ENCODE measurements at regions not wholly inside any gene's neighbourhood (a gene's known extent, or its start where the extent isn't known, plus 50 kb on each side); places are given as distances from the start of the nearest gene placed in this dataset.

DNA sequence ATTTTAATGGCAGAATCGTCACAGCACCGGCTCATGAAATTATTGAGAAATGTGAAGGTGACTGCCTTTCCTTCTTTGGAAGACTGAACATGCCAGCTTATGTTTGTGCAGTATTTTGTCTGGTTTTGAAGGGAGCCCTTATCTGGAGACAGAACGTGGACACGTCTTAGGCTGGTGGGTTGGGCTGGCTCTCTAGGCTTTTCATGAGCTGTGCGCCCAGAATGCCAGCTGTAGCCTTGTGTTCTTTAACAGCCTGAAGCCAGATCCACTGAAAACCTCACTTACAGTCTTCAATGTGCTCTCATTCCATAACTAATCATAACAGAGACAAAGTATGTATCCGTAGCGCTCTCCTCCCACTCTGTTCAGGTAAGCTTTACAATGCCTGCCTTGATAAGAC lies 184.4 kb upstream of the HTR2A start:
- TF ChIP-seq, protein P1, sequence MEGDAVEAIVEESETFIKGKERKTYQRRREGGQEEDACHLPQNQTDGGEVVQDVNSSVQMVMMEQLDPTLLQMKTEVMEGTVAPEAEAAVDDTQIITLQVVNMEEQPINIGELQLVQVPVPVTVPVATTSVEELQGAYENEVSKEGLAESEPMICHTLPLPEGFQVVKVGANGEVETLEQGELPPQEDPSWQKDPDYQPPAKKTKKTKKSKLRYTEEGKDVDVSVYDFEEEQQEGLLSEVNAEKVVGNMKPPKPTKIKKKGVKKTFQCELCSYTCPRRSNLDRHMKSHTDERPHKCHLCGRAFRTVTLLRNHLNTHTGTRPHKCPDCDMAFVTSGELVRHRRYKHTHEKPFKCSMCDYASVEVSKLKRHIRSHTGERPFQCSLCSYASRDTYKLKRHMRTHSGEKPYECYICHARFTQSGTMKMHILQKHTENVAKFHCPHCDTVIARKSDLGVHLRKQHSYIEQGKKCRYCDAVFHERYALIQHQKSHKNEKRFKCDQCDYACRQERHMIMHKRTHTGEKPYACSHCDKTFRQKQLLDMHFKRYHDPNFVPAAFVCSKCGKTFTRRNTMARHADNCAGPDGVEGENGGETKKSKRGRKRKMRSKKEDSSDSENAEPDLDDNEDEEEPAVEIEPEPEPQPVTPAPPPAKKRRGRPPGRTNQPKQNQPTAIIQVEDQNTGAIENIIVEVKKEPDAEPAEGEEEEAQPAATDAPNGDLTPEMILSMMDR (optimal IDR thresholded peaks at IDR 0.05 in 1 of 3, IDR thresholded peaks at IDR 0.05 in 1 of 3, conservative IDR thresholded peaks at IDR 0.05 in 1 of 3; ENCODE audit: extremely low read depth in 1 of 3, insufficient read depth in 2 of 3, low read length in 3 of 3) = no peak
- TF ChIP-seq EZH2 (IDR thresholded peaks at IDR 0.05; ENCODE audit: low read length) = no peak
